Stimulated activated CD4-positive, alpha-beta T cell treated with anti-CD3 and anti-CD28 coated beads, TNF-alpha, amount 100 ng/mL, for 24 hours (primary cell): ENCODE measurements at regions not wholly inside any gene's neighbourhood (a gene's known extent, or its start where the extent isn't known, plus 50 kb on each side); places are given as distances from the start of the nearest gene placed in this dataset.
"Not testable (repeated sequence)": the region's sequence is repeated elsewhere in the genome, so short reads cannot be mapped to it uniquely, and the experiment has no call there.

Experiments
- DNase-seq, 3 experiments: peaks; one replicate each; pipeline ENCODE4 v3.0.0-alpha.2; 2020; ENCODE audit warnings: low read depth in 3 of 3

GRCh38 chr5:96172436-96172835 is 210.8 kb upstream of the ELL2 start:
- DNase-seq: no peak

GRCh38 chr5:96171973-96172372 is 210.3 kb upstream of the ELL2 start:
- DNase-seq: not testable (repeated sequence)

- not testable (repeated sequence) for DNase-seq
These were observed 209.0 kb upstream of the ELL2 start for GRCh38 chr5:96170481-96171125.

GRCh38 chr5:96168833-96169232 is 207.2 kb upstream of the ELL2 start:
- not testable (repeated sequence) for DNase-seq

- DNase-seq: no peak
These were observed 197.4 kb upstream of the ELL2 start for GRCh38 chr5:96159043-96159442.

GRCh38 chr5:96157841-96158291 is 196.2 kb upstream of the ELL2 start:
- DNase-seq: no peak

- DNase-seq: no peak
These were observed 195.6 kb upstream of the ELL2 start for GRCh38 chr5:96157077-96157780.

GRCh38 chr5:96155147-96155546 is 193.5 kb upstream of the ELL2 start:
- DNase-seq: no peak

GRCh38 chr5:96151891-96152290 is 190.2 kb upstream of the ELL2 start:
- no peak for DNase-seq

GRCh38 chr5:96150007-96150406 is 188.4 kb upstream of the ELL2 start:
- no peak for DNase-seq

GRCh38 chr5:96149546-96149945 is 187.9 kb upstream of the ELL2 start:
- no peak for DNase-seq

GRCh38 chr5:96149021-96149420 is 187.4 kb upstream of the ELL2 start:
- DNase-seq: no peak

- no peak for DNase-seq
These were observed 186.7 kb upstream of the ELL2 start for GRCh38 chr5:96148376-96148775.

- no peak for DNase-seq
These were observed 186.2 kb upstream of the ELL2 start for GRCh38 chr5:96147866-96148265.

GRCh38 chr5:96146675-96147074 is 185.0 kb upstream of the ELL2 start:
- no peak for DNase-seq

GRCh38 chr5:96144289-96144688 is 182.6 kb upstream of the ELL2 start:
- no peak for DNase-seq

GRCh38 chr5:96143450-96143849 is 181.8 kb upstream of the ELL2 start:
- no peak for DNase-seq

GRCh38 chr5:96142786-96143434 is 181.3 kb upstream of the ELL2 start:
- no peak for DNase-seq

GRCh38 chr5:96142184-96142781 is 180.6 kb upstream of the ELL2 start:
- DNase-seq: no peak

GRCh38 chr5:96141749-96142148 is 180.1 kb upstream of the ELL2 start:
- DNase-seq: no peak

- DNase-seq: no peak
These were observed 178.8 kb upstream of the ELL2 start for GRCh38 chr5:96140496-96140895.

GRCh38 chr5:96140084-96140483 is 178.4 kb upstream of the ELL2 start:
- DNase-seq: no peak

- no peak for DNase-seq
These were observed 173.2 kb upstream of the ELL2 start for GRCh38 chr5:96134886-96135285.
